ENCODE measurements at regions not wholly inside any gene's neighbourhood (a gene's known extent, or its start where the extent isn't known, plus 50 kb on each side); places are given as distances from the start of the nearest gene placed in this dataset.

DNA sequence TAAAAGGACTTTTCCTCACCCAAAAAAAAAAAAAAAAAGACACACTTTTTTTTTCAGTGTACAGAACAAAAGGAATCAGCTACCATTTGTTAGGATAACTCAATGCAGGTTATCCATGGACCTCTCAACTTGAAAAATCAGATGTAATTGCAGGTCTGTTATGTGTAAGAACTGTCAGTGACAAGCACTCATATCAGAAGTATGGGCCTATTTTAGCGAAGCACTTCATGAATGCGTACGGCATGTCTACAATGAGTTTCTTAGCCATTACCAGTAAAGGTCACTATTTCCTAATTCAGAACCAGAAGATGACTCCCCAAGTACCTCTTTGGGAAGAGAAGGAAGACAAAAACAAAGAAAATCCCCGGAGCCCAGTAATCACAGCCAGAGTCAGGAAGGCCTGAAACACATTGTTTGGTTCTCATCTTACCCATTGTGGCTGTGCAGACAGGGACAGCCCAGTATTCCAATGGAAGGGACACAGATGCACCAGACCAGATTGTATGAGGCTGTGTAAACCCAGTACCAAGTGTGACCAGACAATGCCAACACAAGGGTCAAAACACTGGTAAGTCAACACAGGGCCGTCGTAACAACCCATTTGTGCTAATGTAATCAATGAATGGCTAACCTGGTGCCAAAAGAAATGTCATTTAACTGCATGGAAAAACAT lies 188.0 kb downstream of the PMP22 start:
- TF ChIP-seq, protein P1, sequence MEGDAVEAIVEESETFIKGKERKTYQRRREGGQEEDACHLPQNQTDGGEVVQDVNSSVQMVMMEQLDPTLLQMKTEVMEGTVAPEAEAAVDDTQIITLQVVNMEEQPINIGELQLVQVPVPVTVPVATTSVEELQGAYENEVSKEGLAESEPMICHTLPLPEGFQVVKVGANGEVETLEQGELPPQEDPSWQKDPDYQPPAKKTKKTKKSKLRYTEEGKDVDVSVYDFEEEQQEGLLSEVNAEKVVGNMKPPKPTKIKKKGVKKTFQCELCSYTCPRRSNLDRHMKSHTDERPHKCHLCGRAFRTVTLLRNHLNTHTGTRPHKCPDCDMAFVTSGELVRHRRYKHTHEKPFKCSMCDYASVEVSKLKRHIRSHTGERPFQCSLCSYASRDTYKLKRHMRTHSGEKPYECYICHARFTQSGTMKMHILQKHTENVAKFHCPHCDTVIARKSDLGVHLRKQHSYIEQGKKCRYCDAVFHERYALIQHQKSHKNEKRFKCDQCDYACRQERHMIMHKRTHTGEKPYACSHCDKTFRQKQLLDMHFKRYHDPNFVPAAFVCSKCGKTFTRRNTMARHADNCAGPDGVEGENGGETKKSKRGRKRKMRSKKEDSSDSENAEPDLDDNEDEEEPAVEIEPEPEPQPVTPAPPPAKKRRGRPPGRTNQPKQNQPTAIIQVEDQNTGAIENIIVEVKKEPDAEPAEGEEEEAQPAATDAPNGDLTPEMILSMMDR (IDR thresholded peaks at IDR 0.05; ENCODE audit: partially characterized antibody, unreplicated experiment) = no peak
- Mint-ChIP-seq H3K4me3 (ENCODE audit: unreplicated experiment) (no peak overlapping the region), H3K4me1 (ENCODE audit: low read depth, unreplicated experiment) (peaks cover 4% of the 10 kb centered on the region), H3K36me3 (ENCODE audit: unreplicated experiment) (peaks cover 9% of the 10 kb centered on the region), H3K27me3 (ENCODE audit: unreplicated experiment) (no peaks in the 10 kb centered on the region), H3K9me3 (ENCODE audit: unreplicated experiment) (no peaks in the 10 kb centered on the region), H3K27ac (ENCODE audit: unreplicated experiment) (no peak overlapping the region)
- DNase-seq = no peak

DNA sequence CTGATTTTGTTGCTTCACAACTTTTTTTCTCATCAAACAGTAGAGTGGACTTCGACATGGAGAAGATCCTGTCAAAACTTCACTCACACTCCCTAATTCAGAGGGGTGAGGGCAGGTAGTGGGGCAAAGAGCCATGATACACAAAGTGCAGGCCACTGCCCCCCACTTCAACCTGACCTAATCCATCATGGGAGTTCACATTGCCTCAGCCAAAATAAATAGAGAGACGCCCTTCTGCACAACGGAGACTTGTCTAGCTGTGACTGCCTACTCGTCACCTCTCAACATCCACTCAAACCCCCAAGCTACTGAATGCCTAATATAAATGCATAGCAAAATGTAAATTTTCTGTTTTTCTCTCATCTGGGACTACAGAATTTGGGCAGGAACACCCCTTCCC lies 213.2 kb downstream of the PMP22 start:
- TF ChIP-seq, protein P1 (IDR thresholded peaks at IDR 0.05; ENCODE audit: partially characterized antibody, unreplicated experiment) = no peak
- H3K4me3 Mint-ChIP-seq (ENCODE audit: unreplicated experiment) = no peak overlapping the region
- no peak for DNase-seq
- H3K27ac Mint-ChIP-seq (ENCODE audit: unreplicated experiment) = no peak overlapping the region
- no peaks in the 10 kb centered on the region for H3K27me3 Mint-ChIP-seq (ENCODE audit: unreplicated experiment)
- H3K36me3 Mint-ChIP-seq (ENCODE audit: unreplicated experiment) = no peaks in the 10 kb centered on the region
- H3K9me3 Mint-ChIP-seq (ENCODE audit: unreplicated experiment) = no peaks in the 10 kb centered on the region
- no peaks in the 10 kb centered on the region for H3K4me1 Mint-ChIP-seq (ENCODE audit: low read depth, unreplicated experiment)

DNA sequence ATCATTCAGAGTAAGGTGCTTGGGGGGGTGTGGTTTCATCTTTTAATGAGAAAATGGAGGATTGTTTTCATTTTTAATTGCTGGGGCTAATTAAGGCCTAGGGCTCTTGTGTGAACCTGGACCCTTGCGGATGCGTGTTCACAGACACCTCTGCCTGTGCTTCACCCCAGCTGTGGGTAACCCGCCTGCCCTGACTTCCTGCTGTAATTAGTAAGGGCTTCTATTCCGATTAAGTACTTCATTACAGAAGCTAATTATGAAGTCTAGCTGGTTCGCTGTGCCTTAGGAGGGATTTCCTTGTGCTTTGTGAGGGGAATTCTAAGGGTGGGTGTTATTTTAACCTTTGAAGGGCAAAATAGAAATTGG lies 215.3 kb downstream of the PMP22 start:
- Mint-ChIP-seq H3K9me3 (ENCODE audit: unreplicated experiment) (no peaks in the 10 kb centered on the region), H3K4me1 (ENCODE audit: low read depth, unreplicated experiment) (no peaks in the 10 kb centered on the region), H3K27me3 (ENCODE audit: unreplicated experiment) (no peaks in the 10 kb centered on the region), H3K4me3 (ENCODE audit: unreplicated experiment) (no peak overlapping the region), H3K36me3 (ENCODE audit: unreplicated experiment) (no peaks in the 10 kb centered on the region), H3K27ac (ENCODE audit: unreplicated experiment) (no peak overlapping the region)
- TF ChIP-seq, protein P1 (IDR thresholded peaks at IDR 0.05; ENCODE audit: partially characterized antibody, unreplicated experiment) = no peak
- DNase-seq = no peak

DNA sequence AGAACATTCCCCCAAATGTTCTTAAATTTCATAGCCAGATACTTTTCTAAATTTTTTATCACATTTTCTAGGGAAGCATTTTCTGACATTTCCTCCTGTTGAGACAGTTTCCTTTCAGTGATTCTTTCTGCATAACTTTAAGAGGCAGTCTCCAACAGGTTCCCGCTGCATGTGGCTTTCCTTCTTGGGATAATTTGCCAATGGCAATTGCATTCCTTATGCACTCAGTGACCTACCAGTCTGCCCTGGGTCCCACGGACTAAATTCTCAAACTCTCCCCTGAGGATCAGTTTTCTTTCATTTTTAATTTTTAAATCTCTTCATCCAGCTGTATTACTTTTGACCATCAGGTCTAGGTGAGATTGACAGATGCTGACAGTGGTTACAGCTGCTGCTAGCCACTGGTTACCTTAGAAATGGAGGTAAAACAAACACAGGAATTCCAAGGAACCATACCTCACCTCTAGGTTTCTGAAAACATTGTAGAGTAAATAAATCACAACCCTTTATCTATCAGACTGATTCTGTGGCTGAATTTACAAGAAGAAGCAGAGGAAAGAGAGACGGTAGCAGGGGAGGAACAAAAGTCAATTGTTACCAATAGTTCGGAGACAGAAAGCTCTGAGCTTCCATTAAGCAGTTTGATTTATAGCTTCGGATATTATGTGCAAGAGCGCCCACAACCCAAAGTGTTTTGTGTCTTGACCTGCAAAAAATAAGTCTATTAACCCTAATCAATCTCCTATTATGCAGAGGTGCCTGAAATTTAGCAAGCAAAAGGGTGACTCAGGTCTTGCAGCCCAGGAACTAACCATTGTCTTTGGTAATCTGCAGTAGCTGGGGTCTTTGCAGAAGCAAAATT lies 216.0 kb downstream of the PMP22 start:
- DNase-seq = no peak
- H3K36me3 Mint-ChIP-seq (ENCODE audit: unreplicated experiment) = no peaks in the 10 kb centered on the region

More for the DNA sequence above, 216.0 kb downstream of the PMP22 start:
- Mint-ChIP-seq H3K27me3 (ENCODE audit: unreplicated experiment) (no peaks in the 10 kb centered on the region), H3K27ac (ENCODE audit: unreplicated experiment) (no peak overlapping the region), H3K4me1 (ENCODE audit: low read depth, unreplicated experiment) (no peaks in the 10 kb centered on the region), H3K9me3 (ENCODE audit: unreplicated experiment) (no peaks in the 10 kb centered on the region), H3K4me3 (ENCODE audit: unreplicated experiment) (no peak overlapping the region)
- TF ChIP-seq, protein P1 (IDR thresholded peaks at IDR 0.05; ENCODE audit: partially characterized antibody, unreplicated experiment) = no peak

Data from glutamatergic neuron (in vitro differentiated cells).